ENCODE measurements at regions not wholly inside any gene's neighbourhood (a gene's known extent, or its start where the extent isn't known, plus 50 kb on each side); places are given as distances from the start of the nearest gene placed in this dataset.

DNA sequence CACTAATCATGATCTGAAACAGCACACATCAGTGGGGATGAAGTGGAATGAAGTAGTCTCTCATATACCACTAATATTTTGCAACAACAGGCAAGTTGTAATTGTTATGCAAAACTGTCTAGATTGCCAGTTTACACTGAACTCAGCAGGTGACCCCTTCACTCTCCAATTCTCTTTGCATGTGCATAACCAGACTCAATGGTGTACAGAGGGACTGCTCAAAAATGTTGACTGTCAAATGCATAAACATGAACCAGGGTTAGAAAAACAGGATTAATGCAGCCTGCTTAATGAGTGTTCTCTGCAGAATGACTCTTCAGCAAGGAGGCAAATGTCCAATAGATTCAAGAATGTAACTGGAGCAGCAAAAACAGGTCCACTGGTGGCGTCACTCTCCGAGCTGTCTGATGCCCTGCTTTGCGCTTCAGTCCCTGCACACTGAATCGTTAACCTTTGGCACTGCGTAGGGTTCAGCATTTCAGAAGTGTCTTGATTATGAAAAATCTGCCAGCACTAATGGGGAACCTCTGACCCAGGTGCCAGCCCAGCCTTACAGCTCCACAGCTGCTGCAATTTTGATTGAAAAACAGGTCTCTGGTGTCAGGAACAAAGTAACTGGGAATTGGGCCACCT, 209.3 kb downstream of the TDRD15 start:
- no peaks in the 10 kb centered on the region for H3K9me3 ChIP-seq
- no peak overlapping the region for H3K27ac ChIP-seq
- DNase-seq = no peak
- H3K27me3 ChIP-seq = no peaks in the 10 kb centered on the region
- intact Hi-C loops (cut with DNase I; ENCODE audit: low total_unique reads) = no loop called here
- no peaks in the 10 kb centered on the region for H3K4me1 ChIP-seq
- no peak overlapping the region for H3K4me3 ChIP-seq
- H3K36me3 ChIP-seq (ENCODE audit: low read depth, missing control alignments) = no peaks in the 10 kb centered on the region
- no peak for TF ChIP-seq CTCF (IDR thresholded peaks at IDR 0.05)
- no peak for TF ChIP-seq POLR2A (IDR thresholded peaks at IDR 0.05)
- 64 to 67% methylated on average over 5 of the region's 5 CpGs for WGBS, 2 donors

DNA sequence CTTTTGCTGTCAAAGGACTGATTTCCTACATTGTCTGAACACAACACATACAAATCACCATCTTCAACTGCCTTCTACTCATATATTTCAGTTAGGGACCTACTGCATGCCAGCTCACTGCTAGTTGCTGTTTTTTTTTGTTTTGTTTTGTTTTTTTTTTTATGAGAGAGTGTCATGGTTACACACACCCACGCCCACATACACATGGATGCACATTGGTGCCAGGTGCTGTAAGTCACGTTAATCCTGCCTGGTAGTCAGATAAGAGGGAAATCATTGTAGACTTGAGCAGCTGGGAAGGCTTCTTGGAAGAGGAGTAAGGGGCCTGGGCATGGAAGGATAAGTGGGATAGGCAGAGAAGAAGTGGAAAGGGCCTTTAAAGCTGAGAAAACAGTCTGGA, 209.9 kb downstream of the TDRD15 start:
- no peak for DNase-seq
- H3K9me3 ChIP-seq = no peaks in the 10 kb centered on the region
- no peaks in the 10 kb centered on the region for H3K27me3 ChIP-seq
- H3K4me1 ChIP-seq = no peaks in the 10 kb centered on the region
- H3K4me3 ChIP-seq = no peak overlapping the region
- TF ChIP-seq POLR2A (IDR thresholded peaks at IDR 0.05) = no peak
- TF ChIP-seq CTCF (IDR thresholded peaks at IDR 0.05) = no peak
- no peaks in the 10 kb centered on the region for H3K36me3 ChIP-seq (ENCODE audit: low read depth, missing control alignments)
- 60 to 73% methylated on average over 2 of the region's 2 CpGs for WGBS, 2 donors
- no peak overlapping the region for H3K27ac ChIP-seq
- intact Hi-C loops (cut with DNase I; ENCODE audit: low total_unique reads) = no loop called here

- 85 to 96% methylated on average over 2 of the region's 2 CpGs for WGBS, 2 donors
- intact Hi-C loops (cut with DNase I; ENCODE audit: low total_unique reads) = no loop called here
- no peak overlapping the region for H3K4me3 ChIP-seq
- DNase-seq = no peak
- H3K9me3 ChIP-seq = no peaks in the 10 kb centered on the region
- no peak for TF ChIP-seq CTCF (IDR thresholded peaks at IDR 0.05)
- TF ChIP-seq POLR2A (IDR thresholded peaks at IDR 0.05) = no peak
- no peaks in the 10 kb centered on the region for H3K4me1 ChIP-seq
- H3K36me3 ChIP-seq (ENCODE audit: low read depth, missing control alignments) = no peaks in the 10 kb centered on the region
- H3K27ac ChIP-seq = no peak overlapping the region
- H3K27me3 ChIP-seq = no peaks in the 10 kb centered on the region
Observed at GRCh38 chr2:21346984-21347383, 223.2 kb downstream of the TDRD15 start.

GRCh38 chr2:21353879-21354679, 230.3 kb downstream of the TDRD15 start:
- Histone ChIP-seq H3K4me3 (no peak overlapping the region), H3K9me3 (no peaks in the 10 kb centered on the region), H3K27ac (no peak overlapping the region), H3K4me1 (peaks cover 4% of the 10 kb centered on the region), H3K27me3 (no peaks in the 10 kb centered on the region), H3K36me3 (ENCODE audit: low read depth, missing control alignments) (no peaks in the 10 kb centered on the region)
- DNase-seq = no peak
- no peak for TF ChIP-seq CTCF (IDR thresholded peaks at IDR 0.05)
- TF ChIP-seq POLR2A (IDR thresholded peaks at IDR 0.05) = no peak
- WGBS, 2 donors = 84 to 88% methylated on average over 3 of the region's 3 CpGs
- intact Hi-C loops (cut with DNase I; ENCODE audit: low total_unique reads) = no loop called here

Data from testis (tissue), 2 donors.